NAMALWA (cell line): ENCODE measurements at regions not wholly inside any gene's neighbourhood (a gene's known extent, or its start where the extent isn't known, plus 50 kb on each side); places are given as distances from the start of the nearest gene placed in this dataset.
"Not testable (repeated sequence)": the region's sequence is repeated elsewhere in the genome, so short reads cannot be mapped to it uniquely, and the experiment has no call there.

ENCODE experiments used
- DNase-seq: peaks from one replicate; pipeline ENCODE4 v3.0.0-alpha.2; 2015; ENCODE audit warnings: low spot score

- peak; percentile 34 for DNase-seq
Measured at GRCh38 chr17:77821114-77821513, 137.4 kb upstream of the TNRC6C start.

GRCh38 chr17:77822302-77823030 is 136.0 kb upstream of the TNRC6C start:
- no peak for DNase-seq

GRCh38 chr17:77824102-77824779 is 134.3 kb upstream of the TNRC6C start:
- no peak for DNase-seq

GRCh38 chr17:77824780-77825280 is 133.7 kb upstream of the TNRC6C start:
- DNase-seq, result no peak

GRCh38 chr17:77825621-77826020 is 132.9 kb upstream of the TNRC6C start:
- DNase-seq, result no peak

GRCh38 chr17:77826132-77826873 is 132.2 kb upstream of the TNRC6C start:
- no peak for DNase-seq

GRCh38 chr17:77827039-77827438 is 131.5 kb upstream of the TNRC6C start:
- DNase-seq, result no peak

- DNase-seq, result no peak
Measured at GRCh38 chr17:77827511-77827910, 131.0 kb upstream of the TNRC6C start.

- DNase-seq, result no peak
Measured at GRCh38 chr17:77828749-77829539, 129.6 kb upstream of the TNRC6C start.

GRCh38 chr17:77829843-77830799 is 128.4 kb upstream of the TNRC6C start:
- no peak for DNase-seq

- DNase-seq, result no peak
Measured at GRCh38 chr17:77830816-77831473, 127.6 kb upstream of the TNRC6C start.

- no peak for DNase-seq
Measured at GRCh38 chr17:77831474-77832179, 126.9 kb upstream of the TNRC6C start.

GRCh38 chr17:77832180-77832560 is 126.3 kb upstream of the TNRC6C start:
- no peak for DNase-seq

- DNase-seq, result no peak
Measured at GRCh38 chr17:77833769-77834168, 124.7 kb upstream of the TNRC6C start.

- DNase-seq, result no peak
Measured at GRCh38 chr17:77834170-77835115, 124.1 kb upstream of the TNRC6C start.

GRCh38 chr17:77836557-77837041 is 121.9 kb upstream of the TNRC6C start:
- DNase-seq, result no peak

GRCh38 chr17:77837072-77837471 is 121.4 kb upstream of the TNRC6C start:
- not testable (repeated sequence) for DNase-seq

GRCh38 chr17:77837917-77838316 is 120.6 kb upstream of the TNRC6C start:
- no peak for DNase-seq
